ENCODE measurements at regions not wholly inside any gene's neighbourhood (a gene's known extent, or its start where the extent isn't known, plus 50 kb on each side); places are given as distances from the start of the nearest gene placed in this dataset.
"Not testable (repeated sequence)": the region's sequence is repeated elsewhere in the genome, so short reads cannot be mapped to it uniquely, and the experiment has no call there.

DNA sequence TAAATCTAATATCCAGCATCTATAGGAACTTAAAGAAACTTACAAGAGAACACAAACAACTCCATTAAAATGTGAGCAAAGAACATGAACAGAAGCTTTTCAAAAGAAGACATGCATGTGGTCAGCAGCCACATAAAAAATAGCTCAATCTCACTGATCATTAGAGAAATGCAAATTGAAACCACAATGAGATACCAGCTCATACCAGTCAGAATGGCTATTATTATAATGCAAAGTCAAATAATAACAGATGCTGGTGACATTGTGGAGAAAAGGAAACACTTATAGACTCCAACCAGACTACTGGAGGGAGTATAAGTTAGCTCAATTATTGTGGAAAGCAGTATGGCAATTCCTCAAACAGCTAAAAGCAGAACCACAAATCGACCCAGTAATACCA is 1314.5 kb downstream of the XPNPEP1 start:
- no peak for DNase-seq
- H3K9me3 Mint-ChIP-seq = no peaks in the 10 kb centered on the region
- H3K27me3 Mint-ChIP-seq = no peaks in the 10 kb centered on the region
- no peak overlapping the region for H3K4me3 Mint-ChIP-seq
- POLR2A ChIA-PET = no interaction called here
- no peaks in the 10 kb centered on the region for H3K36me3 Mint-ChIP-seq
- no peaks in the 10 kb centered on the region for H3K4me1 Mint-ChIP-seq
- H3K27ac Mint-ChIP-seq = no peak overlapping the region
- ATAC-seq (ENCODE audit: low read depth) = no peak

DNA sequence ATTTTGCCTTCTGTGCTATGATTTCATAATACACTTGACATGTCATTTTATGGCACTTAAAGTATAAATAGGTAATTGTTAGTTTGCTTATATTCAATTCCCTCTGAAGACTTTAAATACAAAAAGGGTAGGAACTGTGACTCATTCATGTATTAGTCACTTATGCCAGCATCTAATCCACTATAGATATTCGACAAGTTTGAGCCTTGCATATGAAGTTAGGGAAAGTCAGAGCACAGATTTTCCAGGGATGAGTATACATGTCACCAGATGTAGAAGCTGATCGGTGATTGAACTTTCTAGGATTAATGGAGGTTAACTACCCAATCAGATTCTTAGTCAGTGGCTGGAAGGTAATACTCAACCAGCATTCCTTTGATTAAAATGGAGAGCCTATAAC is 1321.5 kb downstream of the XPNPEP1 start:
- no peaks in the 10 kb centered on the region for H3K9me3 Mint-ChIP-seq
- ATAC-seq (ENCODE audit: low read depth) (no peak), DNase-seq (no peak)
- no peaks in the 10 kb centered on the region for H3K27me3 Mint-ChIP-seq
- POLR2A ChIA-PET = no interaction called here
- H3K4me3 Mint-ChIP-seq = no peak overlapping the region
- H3K4me1 Mint-ChIP-seq = no peaks in the 10 kb centered on the region
- no peak overlapping the region for H3K27ac Mint-ChIP-seq
- no peaks in the 10 kb centered on the region for H3K36me3 Mint-ChIP-seq

DNA sequence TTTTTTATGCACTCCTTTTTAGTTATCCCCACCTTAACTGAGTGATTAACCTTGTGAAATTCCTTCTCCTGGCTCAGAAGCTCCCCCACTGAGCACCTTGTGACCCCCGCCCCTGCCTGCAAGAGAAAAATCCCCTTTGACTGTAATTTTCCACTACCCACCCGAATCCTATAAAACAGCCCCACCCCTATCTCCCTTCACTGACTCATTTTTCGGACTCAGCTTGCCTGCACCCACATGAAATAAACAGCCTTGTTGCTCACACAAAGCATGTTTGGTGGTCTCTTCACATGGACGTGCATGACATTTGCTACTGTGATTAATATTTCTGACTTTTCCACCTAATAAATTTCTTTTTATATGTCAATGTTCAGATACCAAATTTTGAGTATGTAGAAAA is 1322.8 kb downstream of the XPNPEP1 start:
- ATAC-seq (ENCODE audit: low read depth); H3K4me1 Mint-ChIP-seq; POLR2A ChIA-PET; H3K9me3 Mint-ChIP-seq; H3K36me3 Mint-ChIP-seq; H3K27ac Mint-ChIP-seq; H3K4me3 Mint-ChIP-seq; DNase-seq; H3K27me3 Mint-ChIP-seq: not testable (repeated sequence)

DNA sequence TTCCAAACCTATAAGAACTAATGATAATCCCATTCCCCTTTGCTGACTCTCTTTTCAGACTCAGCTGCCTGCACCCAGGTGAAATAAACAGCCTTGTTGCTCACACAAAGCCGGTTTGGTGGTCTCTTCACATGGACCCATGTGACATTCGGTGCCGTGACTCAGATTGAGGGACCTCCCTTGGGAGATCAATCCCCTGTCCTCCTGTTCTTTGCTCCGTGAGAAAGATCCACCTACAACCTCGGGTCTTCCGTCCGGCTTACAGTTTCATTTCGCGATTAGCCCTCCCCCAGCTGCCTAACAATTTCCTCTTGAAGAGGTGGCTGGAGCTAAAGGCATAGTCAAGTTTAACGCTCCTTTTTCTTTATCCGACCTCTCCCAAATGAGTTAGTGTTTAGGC is 1324.0 kb downstream of the XPNPEP1 start:
- H3K9me3 Mint-ChIP-seq; H3K27ac Mint-ChIP-seq; H3K4me3 Mint-ChIP-seq; H3K36me3 Mint-ChIP-seq; POLR2A ChIA-PET; H3K4me1 Mint-ChIP-seq; DNase-seq; ATAC-seq (ENCODE audit: low read depth); H3K27me3 Mint-ChIP-seq: not testable (repeated sequence)

DNA sequence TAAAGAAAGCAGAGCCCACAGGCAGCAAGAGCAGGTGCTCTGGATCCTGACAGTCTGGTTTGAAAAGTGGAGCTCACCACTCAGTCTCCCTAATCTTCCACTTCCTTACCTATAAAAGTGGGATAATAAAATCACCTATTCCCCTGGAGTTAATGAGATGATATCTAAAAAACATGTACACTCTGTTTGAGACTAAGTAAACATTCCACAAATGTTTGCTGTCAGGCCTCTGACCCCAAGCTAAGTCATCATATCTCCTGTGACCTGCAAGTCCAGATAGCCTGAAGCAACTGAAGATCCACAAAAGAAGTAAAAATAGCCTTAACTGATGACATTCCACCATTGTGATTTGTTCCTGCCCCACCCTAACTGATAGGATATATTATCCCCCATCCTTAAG is 1324.5 kb downstream of the XPNPEP1 start:
- H3K36me3 Mint-ChIP-seq = no peaks in the 10 kb centered on the region
- POLR2A ChIA-PET = no interaction called here
- ATAC-seq (ENCODE audit: low read depth) (no peak), DNase-seq (no peak)
- no peak overlapping the region for H3K27ac Mint-ChIP-seq
- peaks cover 2% of the 10 kb centered on the region for H3K9me3 Mint-ChIP-seq
- H3K4me1 Mint-ChIP-seq = no peaks in the 10 kb centered on the region
- H3K4me3 Mint-ChIP-seq = no peak overlapping the region
- H3K27me3 Mint-ChIP-seq = no peaks in the 10 kb centered on the region

DNA sequence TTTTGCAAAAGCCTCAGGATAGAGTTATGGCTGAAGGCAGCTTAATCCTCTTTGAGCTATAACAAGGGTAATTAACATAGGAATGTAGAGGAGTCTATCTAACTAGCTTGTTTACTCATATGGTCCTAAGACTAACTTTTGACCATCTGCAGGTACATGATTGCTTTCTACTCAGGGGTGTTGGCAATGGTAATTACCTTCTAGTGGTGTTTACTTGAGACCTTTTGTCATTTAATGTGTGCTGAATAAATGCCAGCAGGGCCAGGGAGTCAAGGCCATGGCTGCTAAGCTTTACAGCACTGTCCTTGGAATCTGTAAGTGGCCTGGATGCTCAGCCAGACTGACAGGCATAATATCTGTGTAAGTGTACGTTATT is 1325.0 kb downstream of the XPNPEP1 start:
- ATAC-seq (ENCODE audit: low read depth) (no peak), DNase-seq (no peak)
- no peak overlapping the region for H3K27ac Mint-ChIP-seq
- H3K27me3 Mint-ChIP-seq = no peaks in the 10 kb centered on the region
- peaks cover 2% of the 10 kb centered on the region for H3K9me3 Mint-ChIP-seq
- POLR2A ChIA-PET = no interaction called here
- no peak overlapping the region for H3K4me3 Mint-ChIP-seq
- H3K36me3 Mint-ChIP-seq = no peaks in the 10 kb centered on the region
- H3K4me1 Mint-ChIP-seq = no peaks in the 10 kb centered on the region

DNA sequence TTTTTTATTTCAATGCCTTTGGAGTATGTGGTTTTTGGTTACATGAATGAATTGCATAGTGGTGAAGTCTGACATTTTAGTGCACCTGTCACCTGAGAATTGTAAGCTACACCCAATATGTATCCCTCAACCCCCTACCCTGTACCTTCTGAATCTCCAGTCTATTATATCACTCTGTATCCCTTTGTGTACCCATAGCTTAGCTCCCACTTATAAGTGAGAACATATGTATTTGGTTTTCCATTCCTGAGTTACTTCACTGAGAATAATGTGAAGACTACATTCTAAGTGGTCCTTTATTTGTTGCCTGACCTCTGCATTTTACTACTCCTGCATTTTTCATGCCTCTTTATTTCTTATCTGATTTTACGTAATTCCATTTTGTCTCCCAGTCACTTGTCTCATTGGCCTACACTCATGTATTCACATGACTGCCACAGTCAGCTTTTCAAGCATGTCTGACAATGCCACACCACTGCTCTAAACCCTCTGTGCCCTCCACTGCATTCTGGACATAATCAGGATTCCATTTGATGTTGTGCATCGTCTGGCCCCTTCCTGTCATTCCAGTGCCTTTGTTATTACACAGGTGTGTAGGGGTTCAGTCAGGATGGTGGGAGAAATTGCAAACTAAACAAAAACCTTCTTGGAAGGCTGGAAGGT is 1325.5 kb downstream of the XPNPEP1 start:
- Mint-ChIP-seq H3K27ac (no peak overlapping the region), H3K27me3 (no peaks in the 10 kb centered on the region), H3K9me3 (peaks cover 2% of the 10 kb centered on the region), H3K36me3 (no peaks in the 10 kb centered on the region), H3K4me1 (no peaks in the 10 kb centered on the region), H3K4me3 (no peak overlapping the region)
- ATAC-seq (ENCODE audit: low read depth) (no peak), DNase-seq (no peak)
- POLR2A ChIA-PET = no interaction called here

DNA sequence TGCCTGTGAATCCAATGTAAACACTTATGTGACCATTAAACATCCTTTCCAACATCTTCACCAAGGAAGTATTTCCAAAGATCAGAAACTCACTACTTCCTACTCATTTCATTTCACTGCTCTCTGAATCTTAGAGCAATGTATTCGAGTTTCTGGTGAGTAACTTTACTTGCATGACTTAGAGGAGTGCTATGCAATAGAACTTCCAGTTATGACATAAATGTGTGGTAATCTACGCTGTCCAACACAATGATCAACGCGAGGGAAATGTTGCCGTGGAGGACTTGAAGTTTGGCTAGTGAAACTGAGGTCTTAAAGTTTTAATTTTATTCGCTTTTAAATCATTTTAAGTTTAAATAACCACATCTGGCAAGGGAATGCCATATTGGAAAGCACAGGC is 1326.3 kb downstream of the XPNPEP1 start:
- peaks cover 2% of the 10 kb centered on the region for H3K9me3 Mint-ChIP-seq
- DNase-seq = no peak
- H3K36me3 Mint-ChIP-seq = no peaks in the 10 kb centered on the region
- H3K4me3 Mint-ChIP-seq = no peak overlapping the region
- ATAC-seq (ENCODE audit: low read depth) = no peak
- POLR2A ChIA-PET = no interaction called here
- H3K27me3 Mint-ChIP-seq = no peaks in the 10 kb centered on the region
- no peak overlapping the region for H3K27ac Mint-ChIP-seq
- H3K4me1 Mint-ChIP-seq = no peaks in the 10 kb centered on the region

DNA sequence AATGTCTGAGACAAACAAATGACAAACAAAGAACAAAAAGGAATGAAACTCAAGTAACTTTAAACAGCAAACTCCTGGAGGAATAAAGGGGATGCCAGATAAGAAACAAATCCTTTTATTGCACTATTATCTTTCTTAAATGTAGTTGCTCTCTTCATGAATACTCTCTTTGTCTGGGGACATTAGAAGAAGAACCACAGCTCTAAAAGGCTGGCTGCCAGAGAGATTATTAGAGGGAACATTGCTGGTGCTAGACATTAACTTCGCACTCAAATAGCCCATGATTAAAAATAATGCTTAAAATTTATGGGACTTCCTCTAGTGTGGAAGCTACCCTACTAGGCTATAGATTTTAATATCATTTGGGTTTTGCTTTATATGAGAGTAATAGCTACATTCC is 1330.4 kb downstream of the XPNPEP1 start:
- Mint-ChIP-seq H3K9me3 (peaks cover 6% of the 10 kb centered on the region), H3K4me1 (no peaks in the 10 kb centered on the region), H3K36me3 (no peaks in the 10 kb centered on the region), H3K27ac (no peak overlapping the region), H3K4me3 (no peak overlapping the region), H3K27me3 (no peaks in the 10 kb centered on the region)
- ATAC-seq (ENCODE audit: low read depth) (no peak), DNase-seq (no peak)
- POLR2A ChIA-PET = no interaction called here

DNA sequence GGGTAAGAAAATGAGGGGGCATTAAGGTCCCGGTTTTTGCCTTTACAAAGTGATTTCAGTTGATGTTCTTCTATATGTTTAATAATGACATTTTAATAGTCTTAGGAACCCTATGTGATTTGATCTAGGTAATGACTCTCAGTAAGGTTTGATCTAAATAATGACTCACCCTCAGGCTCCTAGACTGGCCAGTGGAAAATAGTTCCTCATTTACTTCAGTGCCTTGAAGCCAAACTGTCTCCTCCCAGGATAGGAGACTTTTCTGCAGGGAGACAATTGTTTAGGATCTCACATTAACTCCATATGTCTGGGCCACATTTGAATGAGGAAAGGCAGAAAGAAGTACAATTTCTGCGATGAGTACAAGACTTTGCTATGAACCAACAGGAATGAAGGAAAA is 1331.9 kb downstream of the XPNPEP1 start:
- DNase-seq = no peak

DNA sequence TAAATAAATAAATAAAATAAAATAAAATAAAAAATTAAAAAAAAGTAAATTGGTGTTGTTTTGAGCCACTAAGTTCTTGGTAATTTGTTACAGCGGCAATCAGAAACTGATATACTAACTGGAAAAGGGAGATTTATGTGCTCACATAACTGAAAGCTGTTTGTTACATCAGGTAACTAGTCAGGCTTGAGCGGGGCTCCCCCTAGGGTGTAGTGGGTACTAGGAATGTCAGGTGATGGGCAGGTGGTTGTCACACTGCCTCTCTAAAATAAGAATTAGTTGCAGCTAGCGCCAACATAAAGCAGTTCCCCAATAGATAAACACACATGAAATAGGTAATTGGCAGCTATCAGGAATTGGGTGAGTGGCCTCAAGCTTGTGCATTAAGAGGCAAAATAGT is 1336.9 kb downstream of the XPNPEP1 start:
- POLR2A ChIA-PET = no interaction called here
- ATAC-seq (ENCODE audit: low read depth) = no peak
- Mint-ChIP-seq H3K4me1 (no peaks in the 10 kb centered on the region), H3K9me3 (peaks cover 4% of the 10 kb centered on the region), H3K36me3 (no peaks in the 10 kb centered on the region), H3K27me3 (no peaks in the 10 kb centered on the region), H3K4me3 (no peak overlapping the region), H3K27ac (no peak overlapping the region)
- no peak for DNase-seq

More for the DNA sequence above, 1331.9 kb downstream of the XPNPEP1 start:
- no peak for ATAC-seq (ENCODE audit: low read depth)
- Mint-ChIP-seq H3K9me3 (peaks cover 6% of the 10 kb centered on the region), H3K36me3 (no peaks in the 10 kb centered on the region), H3K27ac (no peak overlapping the region), H3K27me3 (no peaks in the 10 kb centered on the region), H3K4me1 (no peaks in the 10 kb centered on the region), H3K4me3 (no peak overlapping the region)
- POLR2A ChIA-PET = no interaction called here

DNA sequence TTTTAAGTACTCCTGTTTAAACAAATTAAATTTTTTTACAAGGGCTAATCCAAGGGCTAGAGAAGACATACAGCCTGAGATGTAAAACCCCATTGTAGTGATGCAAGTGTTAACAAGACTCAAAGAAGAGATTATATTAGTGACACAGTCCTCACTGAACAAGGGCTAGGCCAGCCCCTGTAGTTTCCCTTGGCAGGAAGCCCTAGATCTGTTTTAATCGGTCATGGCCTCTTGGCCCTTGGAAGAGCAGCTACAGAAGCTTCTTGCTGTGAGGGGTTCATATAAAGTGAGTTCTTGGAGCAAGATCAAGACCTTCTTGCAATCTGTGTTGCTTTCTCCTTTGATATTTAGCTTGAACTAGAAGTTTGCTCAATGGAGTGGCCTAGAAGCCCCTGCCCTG is 1339.4 kb downstream of the XPNPEP1 start:
- no peaks in the 10 kb centered on the region for H3K27me3 Mint-ChIP-seq
- POLR2A ChIA-PET = no interaction called here
- no peaks in the 10 kb centered on the region for H3K4me1 Mint-ChIP-seq
- no peak overlapping the region for H3K4me3 Mint-ChIP-seq
- H3K36me3 Mint-ChIP-seq = no peaks in the 10 kb centered on the region
- peaks cover 3% of the 10 kb centered on the region for H3K9me3 Mint-ChIP-seq
- DNase-seq (no peak), ATAC-seq (ENCODE audit: low read depth) (no peak)
- H3K27ac Mint-ChIP-seq = no peak overlapping the region

DNA sequence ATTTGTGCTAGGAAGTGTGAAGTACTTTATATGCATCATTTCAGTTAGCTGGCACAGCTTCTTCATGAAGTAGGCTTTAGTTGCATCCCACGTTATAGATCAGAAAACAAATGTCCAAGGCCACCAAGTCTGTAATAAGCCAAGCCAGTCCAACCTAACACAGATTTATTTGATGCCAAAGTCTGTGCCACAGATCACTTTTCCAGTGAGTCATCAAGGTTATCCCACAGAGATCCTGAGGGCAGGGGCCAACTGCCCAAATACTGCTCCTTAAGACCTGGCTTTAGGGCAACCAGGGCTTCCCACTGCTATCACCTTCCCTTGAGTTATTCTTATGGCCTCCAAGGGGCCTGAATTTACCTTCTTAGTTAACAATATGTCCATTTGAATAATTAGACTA is 1340.4 kb downstream of the XPNPEP1 start:
- Mint-ChIP-seq H3K27ac (no peak overlapping the region), H3K36me3 (no peaks in the 10 kb centered on the region), H3K9me3 (no peaks in the 10 kb centered on the region), H3K27me3 (no peaks in the 10 kb centered on the region), H3K4me1 (no peaks in the 10 kb centered on the region), H3K4me3 (no peak overlapping the region)
- POLR2A ChIA-PET = no interaction called here
- ATAC-seq (ENCODE audit: low read depth) (no peak), DNase-seq (no peak)

DNA sequence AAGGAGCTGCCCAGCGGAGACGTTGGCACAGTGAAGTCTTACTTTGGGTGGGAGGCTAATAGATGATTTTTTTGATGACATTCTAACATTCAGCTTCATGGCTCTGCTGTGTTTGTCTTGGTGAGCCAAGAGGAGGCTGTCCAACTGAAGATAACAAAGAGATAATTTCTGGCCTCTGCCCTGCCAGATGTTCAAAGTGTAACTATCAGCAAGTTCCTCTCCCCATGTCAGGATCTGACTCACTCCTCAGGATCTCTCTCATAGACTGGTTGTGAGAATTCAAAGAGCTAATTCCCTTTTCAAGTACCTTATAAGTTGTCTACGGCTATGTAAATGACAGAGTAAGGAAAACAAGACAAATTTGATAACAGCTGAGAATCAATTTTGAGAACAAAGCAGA is 1340.9 kb downstream of the XPNPEP1 start:
- Mint-ChIP-seq H3K4me1 (no peaks in the 10 kb centered on the region), H3K27me3 (no peaks in the 10 kb centered on the region), H3K36me3 (no peaks in the 10 kb centered on the region), H3K27ac (no peak overlapping the region), H3K4me3 (no peak overlapping the region), H3K9me3 (no peaks in the 10 kb centered on the region)
- no peak for ATAC-seq (ENCODE audit: low read depth)
- POLR2A ChIA-PET = no interaction called here
- DNase-seq = no peak

DNA sequence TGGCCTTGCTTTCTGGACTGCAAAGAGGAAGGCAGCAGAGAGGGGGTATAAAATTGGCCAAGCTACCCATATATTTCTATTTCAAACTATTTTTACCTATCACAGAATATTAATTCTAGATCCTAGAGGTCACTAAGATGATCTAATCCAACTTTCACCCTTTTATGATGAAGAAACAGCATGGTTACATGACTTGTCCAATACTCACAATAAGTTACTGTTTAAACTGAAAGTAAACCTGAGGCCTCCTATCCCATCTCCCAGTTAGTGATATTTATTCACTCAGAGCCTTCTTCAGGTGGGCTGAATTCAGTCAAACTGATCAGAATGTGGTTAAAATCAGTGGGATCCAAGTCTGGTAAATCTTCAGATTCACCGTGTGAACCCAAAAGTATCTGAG is 1345.1 kb downstream of the XPNPEP1 start:
- no peak for DNase-seq
- no peak overlapping the region for H3K4me3 Mint-ChIP-seq
- H3K4me1 Mint-ChIP-seq = no peaks in the 10 kb centered on the region
- no peaks in the 10 kb centered on the region for H3K27me3 Mint-ChIP-seq
- H3K27ac Mint-ChIP-seq = no peak overlapping the region
- no peaks in the 10 kb centered on the region for H3K36me3 Mint-ChIP-seq
- no peaks in the 10 kb centered on the region for H3K9me3 Mint-ChIP-seq
- POLR2A ChIA-PET = no interaction called here
- ATAC-seq (ENCODE audit: low read depth) = no peak

All from activated naive CD8-positive, alpha-beta T cell treated with anti-CD3 and anti-CD28 coated beads, Interleukin-2, amount 10 ng/mL, durations not matched to agents 7 days and 5 days (primary cell).